Tibial nerve (tissue), 4 donors: ENCODE measurements at regions not wholly inside any gene's neighbourhood (a gene's known extent, or its start where the extent isn't known, plus 50 kb on each side); places are given as distances from the start of the nearest gene placed in this dataset.

Experiments used
- DNase-seq, 2 donors: peaks; one replicate each; pipeline ENCODE4 v3.0.0-alpha.2; 2019; ENCODE audit warnings: low spot score in 2 of 2
- H3K27ac ChIP-seq, 4 donors: fragments of 200-600 bp; sonication (generic) in 3 of 4; one replicate each; pipeline ENCODE4 v1.5.1; 2017 to 2019; ENCODE audit warnings: mild to moderate bottlenecking in 1 of 4
- H3K27me3 ChIP-seq, 2 donors: fragments of 200-600 bp; sonication (generic) in 1 of 2; one replicate each; pipeline versions ENCODE4 v1.5.1 to v1.6.0; 2017 to 2019
- H3K36me3 ChIP-seq, 3 donors: fragments of 200-600 bp; sonication (generic); one replicate each; pipeline ENCODE4 v1.5.1; 2018 to 2019
- H3K4me1 ChIP-seq, 4 donors: fragments of 200-600 bp; sonication (generic) in 3 of 4; one replicate each; pipeline ENCODE4 v1.5.1; 2017 to 2019
- H3K4me3 ChIP-seq, 4 donors: fragments of 200-600 bp; sonication (generic) in 3 of 4; one replicate each; pipeline ENCODE4 v1.5.1; 2017 to 2019; ENCODE audit warnings: mild to moderate bottlenecking in 1 of 4, moderate library complexity in 1 of 4
- H3K9me3 ChIP-seq, 4 donors: fragments of 200-600 bp; sonication (generic) in 3 of 4; one replicate each; pipeline ENCODE4 v1.5.1; 2017 to 2019
- CTCF ChIP-seq, 5 experiments: fragments of 200-600 bp in 3 of 5; fragments of 450-650 bp in 2 of 5; sonication (generic) in 3 of 5; IDR thresholded peaks; one replicate each; pipeline ENCODE4 v1.5.1; 2016 to 2019; ENCODE audit warnings: antibody characterized with exemption in 5 of 5, mild to moderate bottlenecking in 3 of 5, moderate library complexity in 2 of 5
- EP300 ChIP-seq, 2 donors: sonication (generic); formaldehyde crosslinking; IDR thresholded peaks; one replicate each; pipeline ENCODE4 v1.6.1; 2017; ENCODE audit warnings: antibody characterized with exemption in 2 of 2, mild to moderate bottlenecking in 1 of 2
- POLR2A ChIP-seq, 2 donors: fragments of 450-650 bp; IDR thresholded peaks; one replicate each; pipeline ENCODE4 v1.6.1; 2017; ENCODE audit warnings: antibody characterized with exemption in 2 of 2, mild to moderate bottlenecking in 2 of 2, moderate library complexity in 2 of 2
- WGBS, 2 donors: methylation state at CpG; one replicate each; pipeline ENCODE4 v1.1.5; 2018; 5-methylcytosine and 5-hydroxymethylcytosine counted together

- Histone ChIP-seq H3K36me3 (no peaks in the 10 kb centered on the region), H3K27me3 (no peaks in the 10 kb centered on the region), H3K4me3 (no peak overlapping the region), H3K4me1 (no peaks in the 10 kb centered on the region), H3K27ac (no peak overlapping the region), H3K9me3 (no peaks in the 10 kb centered on the region)
- TF ChIP-seq CTCF (IDR thresholded peaks at IDR 0.05) = no peak
- TF ChIP-seq EP300 (IDR thresholded peaks at IDR 0.05) = no peak
- no peak for TF ChIP-seq POLR2A (IDR thresholded peaks at IDR 0.05)
- no peak for DNase-seq
- 85 to 87% methylated on average over 21 of the region's 21 CpGs for WGBS, 2 donors
Measured at GRCh38 chr2:2668681-2669265, 337.7 kb upstream of the MYT1L start.

- Histone ChIP-seq H3K27ac (no peak overlapping the region), H3K4me1 (no peaks in the 10 kb centered on the region), H3K36me3 (no peaks in the 10 kb centered on the region), H3K27me3 (no peaks in the 10 kb centered on the region), H3K9me3 (no peaks in the 10 kb centered on the region), H3K4me3 (no peak overlapping the region)
- no peak for TF ChIP-seq CTCF (IDR thresholded peaks at IDR 0.05)
- no peak for TF ChIP-seq EP300 (IDR thresholded peaks at IDR 0.05)
- TF ChIP-seq POLR2A (IDR thresholded peaks at IDR 0.05) = no peak
- WGBS, 2 donors = 91 to 100% methylated on average over 3 to 4 of the region's 4 CpGs
- no peak for DNase-seq
Measured at GRCh38 chr2:2667690-2668089, 336.6 kb upstream of the MYT1L start.

GRCh38 chr2:2665834-2666133, 334.7 kb upstream of the MYT1L start:
- DNase-seq = no peak

GRCh38 chr2:2664989-2665833, 334.1 kb upstream of the MYT1L start:
- no peaks in the 10 kb centered on the region for H3K36me3 ChIP-seq
- no peaks in the 10 kb centered on the region for H3K9me3 ChIP-seq
- DNase-seq = no peak
- H3K27ac ChIP-seq = no peak overlapping the region
- 81 to 85% methylated on average over 17 to 27 of the region's 28 CpGs for WGBS, 2 donors
- H3K4me3 ChIP-seq = no peak overlapping the region
- TF ChIP-seq EP300 (IDR thresholded peaks at IDR 0.05) (no peak), POLR2A (IDR thresholded peaks at IDR 0.05) (no peak), CTCF (IDR thresholded peaks at IDR 0.05) (no peak)
- peaks cover 0 to 4% (median 0%) of the 10 kb centered on the region in 4 donors for H3K4me1 ChIP-seq
- H3K27me3 ChIP-seq = no peaks in the 10 kb centered on the region

More at GRCh38 chr2:2665834-2666133, 334.7 kb upstream of the MYT1L start:
- Histone ChIP-seq H3K27ac (no peak overlapping the region), H3K4me3 (no peak overlapping the region), H3K36me3 (no peaks in the 10 kb centered on the region), H3K4me1 (peaks cover 0 to 4% (median 0%) of the 10 kb centered on the region in 4 donors), H3K9me3 (no peaks in the 10 kb centered on the region), H3K27me3 (no peaks in the 10 kb centered on the region)
- TF ChIP-seq CTCF (IDR thresholded peaks at IDR 0.05) (no peak), POLR2A (IDR thresholded peaks at IDR 0.05) (no peak), EP300 (IDR thresholded peaks at IDR 0.05) (no peak)
- WGBS, 2 donors = 90 to 91% methylated on average over 12 of the region's 12 CpGs

GRCh38 chr2:2663401-2664036, 332.4 kb upstream of the MYT1L start:
- TF ChIP-seq POLR2A (IDR thresholded peaks at IDR 0.05) = no peak
- TF ChIP-seq CTCF (IDR thresholded peaks at IDR 0.05) = no peak
- no peak for TF ChIP-seq EP300 (IDR thresholded peaks at IDR 0.05)
- no peak for DNase-seq
- Histone ChIP-seq H3K27me3 (no peaks in the 10 kb centered on the region), H3K4me1 (peaks cover 0 to 4% (median 0%) of the 10 kb centered on the region in 4 donors), H3K27ac (no peak overlapping the region), H3K4me3 (no peak overlapping the region), H3K36me3 (no peaks in the 10 kb centered on the region), H3K9me3 (peaks cover 0 to 5% (median 0%) of the 10 kb centered on the region in 4 donors)
- 67 to 75% methylated on average over 20 to 23 of the region's 23 CpGs for WGBS, 2 donors
